Cardiac septum (tissue), 1 donor: ENCODE measurements at regions not wholly inside any gene's neighbourhood (a gene's known extent, or its start where the extent isn't known, plus 50 kb on each side); places are given as distances from the start of the nearest gene placed in this dataset.

Experiments used
- DNase-seq: peaks from one replicate; pipeline ENCODE4 v3.0.0-alpha.2; 2020; ENCODE audit warnings: low spot score
- intact Hi-C: fragments of 100-400 bp; cut with DNase I; formaldehyde crosslinking; loops from one replicate; pipeline ENCODE4 v1.14.0; 2022
- donor health status: DM: no; HTN: no; CAD: no.

- intact Hi-C loops = no loop called here
- no peak for DNase-seq
These were observed 51.2 kb downstream of the FOXL3 start for GRCh38 chr7:340979-341694.

DNA sequence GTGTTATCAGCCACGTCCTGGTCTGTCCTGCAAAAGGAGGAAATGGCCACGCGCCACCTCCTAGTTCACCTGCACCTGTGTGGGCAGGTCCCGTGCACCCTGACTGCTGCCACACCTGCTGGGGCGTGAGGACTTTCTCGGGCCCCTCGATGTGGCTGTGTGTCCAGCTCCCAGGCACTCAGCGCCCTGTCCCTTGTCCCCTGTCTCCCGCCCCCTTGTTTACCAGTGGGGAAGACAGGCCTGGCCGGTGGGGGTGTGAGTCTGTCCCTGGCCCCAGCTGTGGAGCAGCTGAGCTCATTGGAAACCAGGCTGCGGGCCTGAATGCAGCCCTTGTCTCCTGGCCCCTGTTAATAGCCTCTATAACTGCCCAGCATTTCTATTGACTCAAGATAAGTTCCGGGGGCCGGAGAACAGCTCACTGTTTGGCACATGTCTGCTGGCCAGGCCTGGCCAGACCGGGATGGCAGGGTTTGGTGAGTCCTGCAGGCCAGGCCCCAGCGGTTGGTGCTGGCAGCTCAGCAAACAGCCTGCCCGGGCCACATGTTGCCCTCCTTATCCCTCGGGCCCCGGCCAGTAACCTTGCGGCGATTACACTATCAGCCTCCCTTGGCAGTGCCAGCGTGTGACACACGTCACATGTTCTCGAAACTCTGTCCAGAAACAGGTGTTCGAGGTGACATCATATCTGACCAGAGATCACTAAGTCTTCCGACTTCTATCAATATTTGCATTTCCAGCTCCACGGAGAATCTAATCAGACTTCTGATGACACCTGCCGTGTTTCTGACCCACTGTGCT is 52.1 kb downstream of the FOXL3 start:
- intact Hi-C loops = no loop called here
- DNase-seq = no peak

GRCh38 chr7:342681-343216 is 52.8 kb downstream of the FOXL3 start:
- DNase-seq = no peak
- intact Hi-C loops = no loop called here

- DNase-seq = no peak
- intact Hi-C loops = no loop called here
These were observed 53.4 kb downstream of the FOXL3 start for GRCh38 chr7:343227-343822.

- intact Hi-C loops = no loop called here
- no peak for DNase-seq
These were observed 54.1 kb downstream of the FOXL3 start for GRCh38 chr7:343864-344607.

- DNase-seq = no peak
- intact Hi-C loops = no loop called here
These were observed 54.6 kb downstream of the FOXL3 start for GRCh38 chr7:344608-344994.

DNA sequence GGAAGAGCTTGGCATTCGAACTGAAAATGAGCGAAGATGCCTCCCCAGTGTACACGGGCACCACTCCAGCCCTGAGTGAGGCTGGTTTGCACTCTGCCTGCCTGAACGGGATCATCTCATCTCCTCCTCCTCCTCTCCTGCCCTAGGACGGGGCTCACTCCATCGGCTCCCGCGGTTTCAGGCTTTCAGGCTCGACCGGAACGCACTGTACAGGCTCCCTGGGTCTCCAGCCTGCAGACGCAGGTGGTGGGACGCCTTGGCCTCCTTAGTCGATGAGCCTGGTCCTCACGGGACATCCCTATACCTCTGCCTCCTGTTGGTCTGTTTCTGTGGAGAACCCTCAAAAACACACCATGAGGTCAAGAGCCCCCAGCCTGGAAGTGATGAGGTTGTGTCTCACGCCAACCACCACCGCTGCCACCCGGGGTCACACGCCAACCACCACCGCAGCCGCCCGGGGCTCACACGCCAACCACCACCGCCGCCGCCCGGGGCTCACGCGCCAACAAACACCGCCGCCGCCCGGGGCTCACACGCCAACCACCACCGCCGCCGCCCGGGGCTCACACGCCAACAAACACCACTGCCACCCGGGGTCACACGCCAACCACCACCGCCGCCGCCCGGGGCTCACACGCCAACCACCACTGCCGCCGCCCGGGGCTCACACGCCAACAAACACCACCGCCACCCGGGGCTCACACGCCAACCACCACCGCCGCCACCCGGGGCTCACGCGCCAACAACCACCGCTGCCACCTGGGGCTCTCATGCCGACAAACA is 56.3 kb downstream of the FOXL3 start:
- intact Hi-C loops = no loop called here
- DNase-seq = no peak

GRCh38 chr7:347001-347590 is 57.1 kb downstream of the FOXL3 start:
- no peak for DNase-seq
- intact Hi-C loops = no loop called here

- DNase-seq = no peak
These were observed 57.9 kb downstream of the FOXL3 start for GRCh38 chr7:347644-348479.

DNA sequence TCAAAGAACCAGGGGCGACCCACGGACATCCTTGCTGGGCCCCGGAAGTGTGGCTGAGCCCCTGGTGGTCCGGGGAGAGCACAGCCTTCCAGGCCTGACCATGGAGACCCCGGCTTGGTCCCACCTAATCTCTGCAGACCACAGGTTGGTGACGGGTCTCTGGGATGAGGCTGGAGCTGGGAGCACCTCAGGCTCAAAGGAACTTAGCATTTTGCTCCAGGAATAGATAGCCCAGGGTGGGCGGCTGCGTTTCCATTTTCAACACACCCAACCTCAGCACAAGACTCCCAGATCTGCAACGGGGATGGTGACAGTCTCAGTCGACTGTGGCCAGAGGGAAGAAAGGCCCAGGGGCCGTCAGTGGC is 58.5 kb downstream of the FOXL3 start:
- intact Hi-C loops = no loop called here
- no peak for DNase-seq

More at GRCh38 chr7:347644-348479, 57.9 kb downstream of the FOXL3 start:
- intact Hi-C loops = no loop called here

- intact Hi-C loops = no loop called here
- no peak for DNase-seq
These were observed 59.2 kb downstream of the FOXL3 start for GRCh38 chr7:348962-349743.

DNA sequence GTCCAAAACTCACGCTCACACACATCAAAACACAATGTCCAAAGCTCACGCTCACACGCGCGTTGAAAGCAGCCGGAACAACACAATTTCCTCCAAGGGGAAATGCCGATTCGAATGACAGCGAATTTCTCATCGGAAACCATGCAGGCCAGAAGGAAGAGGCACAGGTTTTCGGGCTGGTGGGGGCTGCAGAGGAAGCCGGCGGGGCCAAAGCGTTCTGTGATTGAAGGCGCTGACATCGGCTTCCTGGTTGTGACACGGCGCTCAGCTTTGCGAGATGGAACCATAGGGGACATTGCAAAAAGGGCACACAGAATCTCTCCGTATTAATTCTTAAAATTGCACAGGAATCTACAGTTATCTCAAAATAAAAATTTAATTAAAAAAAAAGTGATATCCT is 61.3 kb downstream of the FOXL3 start:
- no peak for DNase-seq

GRCh38 chr7:351681-352480 is 61.9 kb downstream of the FOXL3 start:
- intact Hi-C loops = no loop called here
- DNase-seq = no peak

More for the DNA sequence above, 61.3 kb downstream of the FOXL3 start:
- intact Hi-C loops = no loop called here

DNA sequence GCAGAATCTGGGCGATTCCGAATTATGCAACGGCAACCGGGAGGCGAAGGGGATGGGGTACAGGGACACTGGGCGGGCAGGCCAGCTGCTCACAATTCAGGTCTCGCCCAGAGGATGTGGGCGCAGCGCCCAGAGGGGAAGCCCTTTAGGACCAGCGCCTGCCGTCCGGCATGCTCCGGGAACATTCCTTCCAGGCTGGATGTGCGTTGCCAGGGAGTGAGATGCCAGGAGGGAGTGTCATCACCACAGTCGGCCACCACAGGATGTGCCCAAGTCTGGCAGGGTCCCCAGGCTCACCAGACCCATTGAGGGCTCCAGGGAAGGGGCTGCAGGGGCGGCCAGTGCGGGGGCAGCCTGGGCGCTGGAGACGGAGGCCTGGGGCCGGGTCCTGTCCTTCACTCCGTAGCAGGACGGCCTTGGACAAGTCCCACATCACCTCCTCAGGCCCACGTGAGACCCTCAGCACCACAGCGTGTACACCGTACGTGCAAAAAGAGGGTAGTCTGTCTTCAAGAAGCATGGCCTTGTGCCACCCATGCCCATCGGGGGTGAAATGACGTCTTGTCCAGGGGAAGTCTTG is 63.9 kb downstream of the FOXL3 start:
- intact Hi-C loops = no loop called here
- no peak for DNase-seq

DNA sequence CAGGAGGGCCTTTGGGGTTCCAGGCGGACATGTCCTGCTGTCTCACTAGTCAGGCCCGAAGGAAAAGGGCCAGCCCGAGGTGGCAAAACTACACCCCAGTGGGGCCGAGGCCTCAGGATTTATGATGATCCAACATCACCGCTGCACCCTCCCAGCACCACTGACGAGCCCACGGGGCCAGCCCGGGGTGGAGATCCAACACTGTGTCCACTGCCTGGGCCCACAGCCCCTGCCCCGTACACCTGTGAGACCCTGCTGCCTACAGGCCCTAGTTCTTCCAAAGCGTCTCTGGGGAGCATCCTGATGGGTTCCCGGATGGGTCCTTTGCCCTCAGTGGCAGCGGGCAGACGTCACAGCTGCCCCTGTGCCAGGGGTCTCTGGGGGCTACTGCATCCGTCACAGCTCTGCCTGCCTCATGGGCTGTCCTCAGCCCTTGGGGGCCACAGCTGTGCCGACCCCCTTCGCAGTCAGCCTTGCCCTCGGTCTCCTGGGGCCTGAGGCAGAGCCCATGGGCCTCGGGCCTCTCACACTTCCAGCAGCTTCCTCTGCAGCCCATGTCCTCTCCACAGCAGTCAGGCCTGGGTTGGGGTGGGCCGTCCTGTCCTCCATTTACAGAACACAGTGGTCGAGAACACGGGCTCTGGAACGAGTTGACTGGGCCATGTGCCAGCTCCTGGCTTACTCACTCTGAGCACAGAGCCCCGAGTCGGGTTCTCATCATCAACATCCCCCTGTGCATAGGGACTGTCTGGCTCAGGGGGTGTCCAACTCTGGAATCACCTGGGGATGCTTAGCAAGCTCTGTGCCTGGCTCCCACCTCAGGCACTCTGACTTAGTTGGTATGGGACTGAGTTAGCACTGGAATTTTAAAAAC is 64.9 kb downstream of the FOXL3 start:
- intact Hi-C loops = no loop called here
- no peak for DNase-seq
